ENCODE measurements at regions not wholly inside any gene's neighbourhood (a gene's known extent, or its start where the extent isn't known, plus 50 kb on each side); places are given as distances from the start of the nearest gene placed in this dataset.

- DNase-seq (ENCODE audit: low read depth): no peak
- H3K4me3 ChIP-seq (ENCODE audit: low read depth, low read length): no peak overlapping the region
- TF ChIP-seq CTCF (IDR thresholded peaks at IDR 0.05; ENCODE audit: insufficient read depth, low read depth, low read length, missing control alignments): no peak
Measured at GRCh38 chr15:98480844-98481243, 167.5 kb upstream of the IGF1R start.

- DNase-seq (ENCODE audit: low read depth): no peak
- no peak for TF ChIP-seq CTCF (IDR thresholded peaks at IDR 0.05; ENCODE audit: insufficient read depth, low read depth, low read length, missing control alignments)
- H3K4me3 ChIP-seq (ENCODE audit: low read depth, low read length): no peak overlapping the region
Measured at GRCh38 chr15:98483575-98484130, 164.7 kb upstream of the IGF1R start.

- no peak for TF ChIP-seq CTCF (IDR thresholded peaks at IDR 0.05; ENCODE audit: insufficient read depth, low read depth, low read length, missing control alignments)
- DNase-seq (ENCODE audit: low read depth): no peak
Measured at GRCh38 chr15:98484914-98485313, 163.4 kb upstream of the IGF1R start.

GRCh38 chr15:98485451-98485850 lies 162.9 kb upstream of the IGF1R start:
- no peak for TF ChIP-seq CTCF (IDR thresholded peaks at IDR 0.05; ENCODE audit: insufficient read depth, low read depth, low read length, missing control alignments)
- no peak for DNase-seq (ENCODE audit: low read depth)
- H3K4me3 ChIP-seq (ENCODE audit: low read depth, low read length): no peak overlapping the region

More at GRCh38 chr15:98484914-98485313, 163.4 kb upstream of the IGF1R start:
- no peak overlapping the region for H3K4me3 ChIP-seq (ENCODE audit: low read depth, low read length)

GRCh38 chr15:98493966-98494511 lies 154.3 kb upstream of the IGF1R start:
- no peak for TF ChIP-seq CTCF (IDR thresholded peaks at IDR 0.05; ENCODE audit: insufficient read depth, low read depth, low read length, missing control alignments)
- no peak overlapping the region for H3K4me3 ChIP-seq (ENCODE audit: low read depth, low read length)
- DNase-seq (ENCODE audit: low read depth): no peak

- H3K4me3 ChIP-seq (ENCODE audit: low read depth, low read length): no peak overlapping the region
- no peak for TF ChIP-seq CTCF (IDR thresholded peaks at IDR 0.05; ENCODE audit: insufficient read depth, low read depth, low read length, missing control alignments)
- no peak for DNase-seq (ENCODE audit: low read depth)
Measured at GRCh38 chr15:98501192-98501591, 147.1 kb upstream of the IGF1R start.

- DNase-seq (ENCODE audit: low read depth): no peak
- no peak overlapping the region for H3K4me3 ChIP-seq (ENCODE audit: low read depth, low read length)
- TF ChIP-seq CTCF (IDR thresholded peaks at IDR 0.05; ENCODE audit: insufficient read depth, low read depth, low read length, missing control alignments): no peak
Measured at GRCh38 chr15:98501632-98502031, 146.7 kb upstream of the IGF1R start.
